HG03066 (cell line): ENCODE measurements at regions not wholly inside any gene's neighbourhood (a gene's known extent, or its start where the extent isn't known, plus 50 kb on each side); places are given as distances from the start of the nearest gene placed in this dataset.

ENCODE experiments used
- ATAC-seq: cut with Tn5 transposase; IDR thresholded peaks from one replicate; pipeline ENCODE4 v1.9.1; 2021; ENCODE audit warnings: low read depth; ENCODE audit not compliant: unreplicated experiment

- no peak for ATAC-seq
Observed at GRCh38 chrX:82070948-82071347, 869.0 kb downstream of the SH3BGRL start.

GRCh38 chrX:82081027-82081426 is 879.1 kb downstream of the SH3BGRL start:
- ATAC-seq, result no peak

DNA sequence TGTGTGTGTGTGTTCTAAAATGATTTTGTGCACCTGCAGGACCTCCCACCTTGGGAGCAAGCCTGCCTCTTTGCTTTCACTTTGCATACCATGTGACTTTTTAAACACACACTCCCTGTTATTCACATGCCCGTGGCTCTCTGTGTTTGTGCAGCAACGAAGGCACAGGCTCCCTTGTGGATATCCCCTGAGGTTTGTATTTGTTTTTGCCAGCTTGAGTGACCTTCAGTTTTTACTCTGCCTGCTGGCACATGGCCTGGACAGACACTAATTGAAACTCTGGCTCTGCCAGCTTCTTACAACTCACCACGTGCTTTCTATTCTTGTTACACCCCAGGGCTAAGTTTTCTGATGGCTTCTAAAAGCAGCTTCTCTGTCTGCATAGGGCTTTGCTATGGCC is 885.8 kb downstream of the SH3BGRL start:
- ATAC-seq, result no peak

- ATAC-seq, result no peak
Observed at GRCh38 chrX:82092307-82092706, 890.4 kb downstream of the SH3BGRL start.

GRCh38 chrX:82125103-82125502 is 923.2 kb downstream of the SH3BGRL start:
- no peak for ATAC-seq

GRCh38 chrX:82127228-82128123 is 925.6 kb downstream of the SH3BGRL start:
- peak; percentile 82 for ATAC-seq

- ATAC-seq, result no peak
Observed at GRCh38 chrX:82134378-82134777, 932.5 kb downstream of the SH3BGRL start.

GRCh38 chrX:82141942-82142341 is 940.0 kb downstream of the SH3BGRL start:
- ATAC-seq, result no peak

DNA sequence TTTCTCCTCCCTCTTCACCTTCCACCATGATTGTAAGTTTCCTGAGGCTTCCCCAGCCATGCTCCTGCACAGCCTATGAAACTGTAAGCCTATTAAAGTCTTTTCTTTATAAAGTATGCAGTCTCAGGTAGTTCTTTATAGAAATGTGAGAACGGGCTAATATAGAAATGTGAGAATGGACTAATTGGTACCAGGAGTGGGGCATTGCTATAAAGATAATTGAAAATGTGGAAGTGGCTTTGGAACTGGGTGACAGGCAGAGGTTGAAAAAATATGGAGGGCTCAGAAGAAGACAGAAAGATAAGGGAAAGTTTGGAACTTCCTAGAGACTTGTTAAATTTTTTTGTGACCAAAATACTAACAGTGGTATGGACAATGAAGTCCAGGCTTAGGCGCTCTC is 959.3 kb downstream of the SH3BGRL start:
- no peak for ATAC-seq

- no peak for ATAC-seq
Observed at GRCh38 chrX:82163701-82164100, 961.8 kb downstream of the SH3BGRL start.

DNA sequence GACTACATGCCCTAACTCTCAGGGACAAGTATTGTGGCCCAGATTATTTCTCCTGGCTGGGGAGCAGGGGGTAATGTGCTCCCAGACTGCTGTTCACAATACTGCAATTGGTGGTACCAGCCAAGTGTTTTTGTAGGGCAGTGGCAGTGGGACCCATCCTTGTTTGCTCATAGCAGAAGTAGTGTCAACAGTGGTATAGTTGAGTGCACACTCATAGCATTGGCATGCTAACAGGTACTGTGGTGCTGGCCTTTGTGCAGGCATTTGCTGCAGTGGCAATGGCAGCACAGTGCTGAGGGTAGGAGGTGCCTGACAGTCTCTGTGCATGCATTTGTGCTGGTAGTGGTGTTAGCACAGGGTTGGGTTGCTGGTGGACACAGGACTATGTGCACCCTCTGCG is 995.0 kb downstream of the SH3BGRL start:
- ATAC-seq, result no peak

- no peak for ATAC-seq
Observed at GRCh38 chrX:82208975-82209374, 1007.1 kb downstream of the SH3BGRL start.

DNA sequence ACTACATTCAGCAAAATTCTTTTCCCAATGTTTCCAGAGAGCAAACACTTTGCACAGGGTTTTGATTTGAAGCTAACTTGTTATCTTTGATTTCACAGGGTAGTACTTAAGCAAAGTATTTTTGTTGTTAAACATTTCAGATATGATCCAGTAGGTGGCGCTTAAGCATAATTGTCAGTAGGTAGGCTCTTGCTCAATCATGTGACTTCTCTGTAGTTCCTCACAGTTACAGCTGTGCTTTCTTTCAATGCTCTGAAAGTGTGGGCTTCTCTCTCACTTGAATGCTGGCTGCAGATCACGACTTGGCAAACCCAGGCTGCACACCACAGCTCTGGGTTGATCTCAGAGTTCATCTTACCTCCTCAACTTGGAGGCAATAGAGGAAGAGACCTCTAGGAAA is 1016.5 kb downstream of the SH3BGRL start:
- ATAC-seq, result no peak

DNA sequence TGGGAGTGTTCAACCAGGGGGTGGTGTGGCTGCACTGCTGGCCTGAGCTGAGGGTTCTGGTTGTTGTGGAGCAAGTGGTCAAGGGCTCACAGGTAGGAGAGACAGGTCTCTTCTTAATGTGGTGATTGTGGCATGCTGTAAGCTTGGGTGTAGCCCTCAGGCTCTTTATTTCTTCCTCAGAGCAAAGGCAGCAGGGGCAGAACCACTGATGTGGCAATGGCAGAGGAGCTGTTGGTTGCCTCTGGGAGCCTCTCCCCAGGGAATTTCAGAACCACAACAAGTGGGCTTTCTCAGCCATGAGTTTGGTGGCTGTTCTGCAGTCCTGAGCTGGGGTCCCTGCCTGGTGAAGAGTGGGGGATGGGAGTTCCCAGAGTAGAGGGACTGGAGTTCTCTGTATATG is 1017.2 kb downstream of the SH3BGRL start:
- no peak for ATAC-seq

DNA sequence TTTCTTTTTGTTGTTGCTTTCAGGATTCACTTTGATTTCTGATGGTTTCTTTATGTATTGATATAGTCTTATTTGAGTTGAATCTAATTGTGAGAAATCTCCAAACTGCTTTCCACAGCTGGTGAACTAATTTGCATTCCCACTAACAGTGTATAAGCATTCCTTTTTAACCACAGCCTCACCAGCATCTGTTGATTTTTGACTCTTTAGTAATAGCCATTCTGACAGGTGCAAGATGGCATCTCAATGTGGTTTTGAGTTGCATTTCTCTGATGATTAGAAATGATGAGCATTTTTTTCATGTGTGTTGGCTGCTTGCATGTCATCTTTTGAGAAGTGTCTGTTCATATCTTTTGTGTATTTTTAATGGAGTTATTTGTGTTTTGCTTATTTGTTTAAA is 1023.1 kb downstream of the SH3BGRL start:
- ATAC-seq, result no peak

DNA sequence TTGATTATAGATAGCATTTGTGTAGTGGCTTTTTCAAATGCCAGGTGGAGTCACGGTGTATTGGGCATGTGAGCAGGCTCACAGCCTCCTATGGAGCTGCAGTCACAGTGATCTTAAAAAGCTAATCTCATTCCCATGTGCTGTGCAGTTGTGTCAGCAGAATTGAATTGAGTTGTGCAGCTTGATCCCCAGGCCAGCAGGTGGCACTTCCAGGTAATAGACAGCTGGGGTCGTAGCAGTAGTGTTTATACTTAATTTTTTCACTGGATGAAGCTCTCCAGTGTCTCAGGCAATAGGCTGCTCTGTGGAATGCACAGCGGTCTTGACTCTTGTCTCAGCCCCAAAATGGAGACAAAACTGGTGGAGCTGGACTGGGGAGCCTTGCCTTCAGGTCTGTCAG is 1028.1 kb downstream of the SH3BGRL start:
- no peak for ATAC-seq

GRCh38 chrX:82232679-82233078 is 1030.8 kb downstream of the SH3BGRL start:
- ATAC-seq, result no peak

GRCh38 chrX:82237328-82237727 is 1035.4 kb downstream of the SH3BGRL start:
- ATAC-seq, result no peak
